ENCODE measurements at regions not wholly inside any gene's neighbourhood (a gene's known extent, or its start where the extent isn't known, plus 50 kb on each side); places are given as distances from the start of the nearest gene placed in this dataset.

DNA sequence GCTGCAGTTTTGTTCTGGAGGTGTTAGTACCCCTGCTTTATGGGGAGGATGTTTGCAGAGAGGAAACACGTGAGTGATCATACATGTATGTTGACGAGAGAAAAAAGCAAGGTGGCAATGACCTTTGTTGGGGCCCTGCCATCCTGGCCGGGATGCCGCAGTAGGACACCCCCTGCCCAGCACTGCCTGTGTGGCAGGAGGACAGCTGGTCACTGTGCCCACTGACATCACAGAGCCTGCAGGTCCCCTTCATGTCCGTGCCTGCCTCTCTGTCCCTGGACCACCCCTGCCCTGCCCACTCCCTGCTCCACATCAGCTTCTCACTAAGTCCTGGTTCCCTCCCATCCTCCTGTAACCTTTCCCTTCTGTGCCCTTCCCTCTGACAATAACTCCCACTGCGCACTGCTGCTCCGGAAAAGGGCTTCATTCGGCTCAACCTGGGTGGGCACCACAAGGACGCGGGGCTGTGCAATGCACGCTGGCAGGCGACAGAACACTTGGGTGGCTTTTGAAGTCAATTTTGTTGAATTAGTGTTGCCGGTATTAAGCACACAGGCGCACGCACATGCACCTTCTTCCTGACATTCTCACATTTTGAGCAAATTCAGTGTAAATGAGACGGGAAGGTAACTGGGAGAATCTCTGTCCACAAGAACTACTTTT, 51.5 kb upstream of the TWIST2 start:
- no peak for DNase-seq

GRCh38 chr2:238797537-238797936, 50.3 kb upstream of the TWIST2 start:
- DNase-seq, result no peak

All from NCI-H2029 treated with DMSO at 0.1 percent for 48 hours (cell line).